ENCODE measurements at regions not wholly inside any gene's neighbourhood (a gene's known extent, or its start where the extent isn't known, plus 50 kb on each side); places are given as distances from the start of the nearest gene placed in this dataset.
"Not testable (repeated sequence)": the region's sequence is repeated elsewhere in the genome, so short reads cannot be mapped to it uniquely, and the experiment has no call there.

- no peak for DNase-seq
Observed at GRCh38 chr9:109599711-109600110, 101.6 kb upstream of the PTPN3 start.

- no peak for DNase-seq
Observed at GRCh38 chr9:109600142-109600541, 102.0 kb upstream of the PTPN3 start.

DNA sequence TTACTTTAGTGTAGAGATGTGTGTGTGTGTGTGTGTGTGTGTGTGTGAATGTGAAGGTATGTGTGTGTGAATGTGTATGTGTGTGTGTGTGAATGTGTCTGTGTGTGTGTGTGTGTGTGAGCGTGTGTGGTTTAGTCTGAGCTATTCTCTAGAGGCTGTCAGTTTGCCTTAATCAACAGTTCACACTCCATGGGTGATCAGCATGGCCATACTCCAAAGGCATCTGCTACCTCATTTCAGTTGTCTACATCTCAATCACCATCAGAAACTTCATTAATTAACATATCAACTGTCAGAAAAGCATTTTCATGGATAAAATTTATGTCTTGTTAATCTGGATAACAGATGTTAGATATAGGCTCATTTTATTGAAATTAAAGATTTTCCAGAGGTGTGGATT is 103.1 kb upstream of the PTPN3 start:
- no peak for DNase-seq

- DNase-seq = no peak
Observed at GRCh38 chr9:109602987-109603386, 104.9 kb upstream of the PTPN3 start.

GRCh38 chr9:109604131-109604530 is 106.0 kb upstream of the PTPN3 start:
- no peak for DNase-seq

DNA sequence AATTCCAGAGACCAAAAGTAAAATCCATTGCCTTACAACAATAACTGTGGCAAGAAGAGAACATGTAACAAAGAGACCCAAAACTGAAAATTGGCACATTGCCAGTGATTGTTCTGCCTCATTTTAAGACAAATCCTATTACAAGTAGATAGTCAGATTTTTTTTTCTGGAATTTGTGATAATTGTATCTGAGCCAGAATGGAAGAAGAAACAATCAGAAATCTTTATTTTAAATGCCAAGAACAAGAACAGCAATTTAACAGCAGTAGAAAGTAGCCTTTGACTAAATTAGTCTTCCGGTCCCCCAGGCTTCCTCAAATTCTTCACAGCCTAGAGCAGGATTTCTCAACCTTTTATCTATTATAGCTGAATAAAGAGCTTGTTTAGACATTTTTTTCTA is 106.7 kb upstream of the PTPN3 start:
- no peak for DNase-seq

DNA sequence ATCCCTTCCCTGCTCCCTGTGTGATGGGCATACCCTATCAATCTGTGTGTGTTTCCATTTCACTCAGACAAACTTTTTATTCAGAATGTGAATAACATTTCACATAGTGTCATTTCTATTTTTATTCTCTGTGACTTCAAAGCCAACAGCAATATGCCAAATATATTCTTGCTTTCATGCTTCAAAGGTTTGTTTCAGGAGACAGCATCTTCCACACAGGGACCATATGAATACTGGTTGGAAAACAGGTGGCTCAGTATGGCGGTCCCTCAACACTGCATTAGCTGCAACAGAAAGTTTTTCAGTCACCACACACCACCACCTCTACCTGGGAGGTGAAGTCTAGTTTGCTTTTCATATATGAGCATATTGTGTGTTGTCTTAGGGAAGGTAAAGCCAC is 111.0 kb upstream of the PTPN3 start:
- no peak for DNase-seq

DNA sequence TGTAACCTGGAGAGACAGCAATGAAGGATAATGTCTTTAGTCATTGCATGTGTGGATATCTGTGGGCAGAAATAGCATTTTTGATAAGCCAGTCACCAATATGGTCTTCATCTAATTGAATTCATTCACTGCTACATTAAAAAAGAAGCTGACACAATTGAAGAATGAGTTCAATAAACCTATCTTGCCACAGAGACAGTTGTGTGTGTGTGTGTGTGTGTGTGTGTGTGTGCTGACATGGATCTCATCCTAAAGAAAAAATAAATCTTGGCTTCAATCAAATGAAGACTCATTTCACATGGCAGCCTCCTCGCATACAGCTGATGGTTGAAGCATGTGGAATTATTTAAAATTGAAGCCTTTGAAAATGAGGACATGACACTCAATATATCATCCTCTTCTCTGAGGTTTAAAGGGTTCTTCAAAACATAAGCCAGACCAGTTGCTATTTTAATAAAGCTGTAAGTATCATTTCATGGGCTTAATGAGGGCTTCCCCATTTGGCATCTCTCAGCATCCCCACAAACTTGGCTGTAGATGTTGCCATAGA is 118.5 kb upstream of the PTPN3 start:
- DNase-seq = no peak

- DNase-seq = no peak
Observed at GRCh38 chr9:109619310-109619709, 121.2 kb upstream of the PTPN3 start.

GRCh38 chr9:109624143-109624542 is 126.0 kb upstream of the PTPN3 start:
- no peak for DNase-seq

DNA sequence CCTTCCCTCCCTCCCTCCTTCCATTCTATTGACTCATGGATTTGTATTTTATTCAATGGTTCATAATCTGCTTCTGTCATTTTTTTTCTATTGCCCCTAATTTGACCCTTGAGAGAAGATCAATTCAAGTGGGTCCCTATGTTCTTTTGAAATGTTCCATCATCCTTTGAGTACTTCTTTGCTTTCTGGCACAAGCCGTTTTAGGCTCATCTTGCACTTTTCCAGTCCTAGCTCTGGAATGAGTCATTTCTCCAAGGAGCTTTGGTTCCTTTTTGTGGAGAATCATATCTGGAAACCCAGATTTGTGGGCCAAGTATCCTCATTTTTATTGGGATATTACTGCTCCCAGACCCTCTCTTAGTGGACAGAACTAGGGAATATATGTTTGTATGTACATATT is 126.8 kb upstream of the PTPN3 start:
- no peak for DNase-seq

DNA sequence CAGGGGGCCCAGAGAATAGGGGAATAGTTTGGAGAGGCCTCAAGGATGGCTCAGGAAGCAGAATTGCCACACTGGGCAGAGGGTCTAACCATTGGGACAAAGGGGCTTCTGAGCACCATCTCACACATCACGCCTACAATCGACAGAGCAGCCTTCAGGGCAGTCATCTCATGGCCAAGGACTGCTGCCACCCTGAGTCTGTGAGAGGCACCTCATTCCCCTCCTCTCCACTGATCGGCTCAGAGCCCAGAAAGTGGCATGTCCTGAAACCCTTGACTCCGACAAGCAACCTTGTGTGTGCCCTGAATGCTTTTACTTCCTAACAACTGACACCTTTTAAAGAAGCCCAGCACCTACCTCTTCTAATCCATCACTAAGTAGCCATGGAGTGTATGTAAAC is 128.9 kb upstream of the PTPN3 start:
- DNase-seq = no peak

- DNase-seq = no peak
Observed at GRCh38 chr9:109629615-109630014, 131.5 kb upstream of the PTPN3 start.

DNA sequence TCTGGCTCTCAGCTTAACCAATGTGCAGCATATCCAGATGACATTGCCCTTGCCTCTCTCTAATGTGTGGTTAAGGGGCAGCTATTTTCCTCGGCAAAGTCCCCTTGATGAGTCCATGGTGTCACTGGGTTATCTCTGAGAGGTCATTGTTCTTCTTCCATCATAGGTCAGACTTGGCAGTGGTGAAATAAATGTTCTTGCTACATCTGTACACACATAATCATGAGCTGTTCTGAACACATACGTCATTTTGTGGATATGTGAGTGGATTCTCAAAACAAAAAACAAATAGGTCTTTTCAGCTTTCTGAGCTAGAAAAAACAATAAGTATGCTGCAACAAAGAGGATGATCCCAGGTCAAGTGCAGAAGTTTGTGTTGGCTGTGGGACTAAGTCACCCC is 134.7 kb upstream of the PTPN3 start:
- DNase-seq = no peak

GRCh38 chr9:109639674-109640579 is 140.1 kb upstream of the PALM2AKAP2 start:
- DNase-seq = peak; percentile 47

GRCh38 chr9:109640580-109641371 is 139.2 kb upstream of the PALM2AKAP2 start:
- DNase-seq = peak; percentile 34

GRCh38 chr9:109641372-109641659 is 138.7 kb upstream of the PALM2AKAP2 start:
- DNase-seq = no peak

- no peak for DNase-seq
Observed at GRCh38 chr9:109652112-109652511, 127.9 kb upstream of the PALM2AKAP2 start.

GRCh38 chr9:109652971-109653370 is 127.0 kb upstream of the PALM2AKAP2 start:
- DNase-seq = no peak

DNA sequence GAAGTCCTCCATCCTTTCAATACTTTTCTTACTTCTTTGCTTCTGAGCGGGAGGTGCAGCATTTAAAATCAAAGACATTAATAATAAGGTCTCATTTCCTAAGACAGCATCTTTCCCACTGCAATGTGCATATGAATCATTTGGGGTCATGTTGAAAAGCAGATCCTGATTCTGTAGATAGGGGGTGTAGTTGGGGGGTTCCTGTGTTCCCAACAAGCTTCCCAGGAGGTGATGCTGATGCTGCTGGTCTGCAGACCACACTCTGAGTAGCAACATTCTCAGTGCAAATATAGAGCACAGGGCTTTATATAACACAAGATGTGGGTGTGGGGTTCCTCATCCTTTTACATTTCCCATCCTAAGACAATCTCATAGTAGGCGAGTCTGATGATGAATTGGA is 126.5 kb upstream of the PALM2AKAP2 start:
- no peak for DNase-seq

DNA sequence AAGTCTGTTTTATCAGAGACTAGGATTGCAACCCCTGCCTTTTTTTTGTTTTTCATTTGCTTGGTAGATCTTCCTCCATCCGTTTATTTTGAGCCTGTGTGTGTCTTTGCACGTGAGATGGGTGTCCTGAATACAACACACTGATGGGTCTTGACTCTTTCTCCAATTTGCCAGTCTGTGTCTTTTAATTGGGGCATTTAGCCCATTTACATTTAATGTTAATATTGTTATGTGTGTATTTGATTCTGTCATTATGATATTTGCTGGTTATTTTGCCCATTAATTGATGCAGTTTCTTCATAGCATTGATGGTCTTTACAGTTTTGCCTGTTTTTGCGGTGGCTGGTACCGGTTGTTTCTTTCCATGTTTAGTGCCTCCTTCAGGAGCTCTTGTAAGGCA is 116.0 kb upstream of the PALM2AKAP2 start:
- not testable (repeated sequence) for DNase-seq

DNA sequence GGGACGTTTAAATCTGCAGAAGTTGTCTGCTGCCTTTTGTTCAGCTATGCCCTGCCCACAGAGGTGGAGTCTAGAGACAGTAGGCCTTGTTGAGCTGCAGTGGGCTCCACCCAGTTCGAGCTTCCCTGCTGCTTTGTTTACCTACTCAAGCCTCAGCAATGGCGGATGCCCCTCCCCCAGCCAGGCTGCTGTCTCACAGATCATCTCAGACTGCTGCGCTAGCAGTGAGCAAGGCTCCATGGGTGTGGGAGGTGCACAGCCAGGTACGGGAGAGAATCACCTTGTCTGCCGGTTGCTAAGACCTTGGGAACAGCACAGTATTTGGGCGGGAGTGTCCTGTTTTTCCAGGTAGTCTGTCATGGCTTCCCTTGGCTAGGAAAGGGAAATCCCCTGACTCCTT is 114.3 kb upstream of the PALM2AKAP2 start:
- DNase-seq = not testable (repeated sequence)

- DNase-seq = no peak
Observed at GRCh38 chr9:109681301-109681700, 98.7 kb upstream of the PALM2AKAP2 start.

DNA sequence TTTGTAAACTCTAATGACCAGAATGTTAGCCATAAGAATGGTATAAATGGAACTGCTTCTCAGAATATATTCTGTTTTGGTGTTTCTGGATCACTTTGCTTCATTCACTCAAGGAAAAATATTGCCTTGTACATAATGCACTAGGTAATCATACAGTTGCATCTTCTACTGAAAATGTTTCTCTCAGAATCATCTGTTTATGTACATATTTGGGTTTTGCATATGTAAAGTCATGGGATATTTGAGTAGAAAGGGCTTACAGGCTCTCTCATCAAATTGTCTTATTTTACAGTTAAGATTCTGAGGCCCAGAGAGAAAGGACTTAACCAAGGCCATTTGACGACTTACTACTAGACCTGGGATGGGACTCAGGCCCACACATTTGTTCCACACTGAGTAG is 97.8 kb upstream of the PALM2AKAP2 start:
- DNase-seq = no peak
